Gastrocnemius medialis (tissue), 4 donors: ENCODE measurements at regions not wholly inside any gene's neighbourhood (a gene's known extent, or its start where the extent isn't known, plus 50 kb on each side); places are given as distances from the start of the nearest gene placed in this dataset.
A peak's percentile ranks its signal among the peaks of the same experiment; 100 is the strongest.

Experiments
- ATAC-seq, 2 donors: fragments of 150-250 bp; one replicate each; pipeline ENCODE4 v1.9.1; 2016
- DNase-seq, 2 donors: peaks; one replicate each; pipeline ENCODE4 v3.0.0-alpha.2; 2019
- H3K27ac ChIP-seq, 4 donors: fragments of 200-600 bp; sonication (generic); 1 replicate in 1 of 4; 2 replicates in 3 of 4; pipeline ENCODE4 v1.5.1; 2016 to 2018; ENCODE audit warnings: mild to moderate bottlenecking in 2 of 4, moderate library complexity in 1 of 4
- H3K27me3 ChIP-seq, 3 donors: fragments of 200-600 bp; sonication (generic) in 2 of 3; 1 replicate in 1 of 3; 2 replicates in 2 of 3; pipeline versions ENCODE4 v1.5.1 to v1.6.0; 2016 to 2019; ENCODE audit warnings: mild to moderate bottlenecking in 1 of 3, moderate library complexity in 1 of 3
- H3K36me3 ChIP-seq, 2 donors: fragments of 200-600 bp; sonication (generic) in 1 of 2; one replicate each; pipeline ENCODE4 v1.5.1; 2017 to 2018
- H3K4me1 ChIP-seq, 2 donors: fragments of 200-600 bp; sonication (generic) in 1 of 2; one replicate each; pipeline ENCODE4 v1.5.1; 2016 to 2017; ENCODE audit warnings: mild to moderate bottlenecking in 2 of 2
- H3K4me3 ChIP-seq, 4 donors: fragments of 200-600 bp; sonication (generic) in 3 of 4; 1 replicate in 1 of 4; 2 replicates in 3 of 4; pipeline ENCODE4 v1.5.1; 2016 to 2019; ENCODE audit warnings: mild to moderate bottlenecking in 2 of 4
- H3K9me3 ChIP-seq, 3 donors: fragments of 200-600 bp; sonication (generic) in 2 of 3; 1 replicate in 1 of 3; 2 replicates in 2 of 3; pipeline ENCODE4 v1.5.1; 2016 to 2019
- CTCF ChIP-seq, 5 experiments: fragments of 450-650 bp in 3 of 5; fragments of 200-600 bp in 2 of 5; sonication (generic) in 2 of 5; IDR thresholded peaks in 4 of 5; conservative IDR thresholded peaks in 1 of 5; 1 replicate in 4 of 5; 2 replicates in 1 of 5; pipeline ENCODE4 v1.5.1; 2016 to 2019; ENCODE audit warnings: antibody characterized with exemption in 5 of 5, mild to moderate bottlenecking in 3 of 5, moderate library complexity in 3 of 5
- POLR2A ChIP-seq, 2 donors: fragments of 450-650 bp; IDR thresholded peaks; one replicate each; pipeline ENCODE4 v1.6.1; 2017; ENCODE audit warnings: antibody characterized with exemption in 2 of 2, mild to moderate bottlenecking in 2 of 2, moderate library complexity in 2 of 2
- in situ Hi-C, 4 donors: fragments of 200-750 bp; cut with MboI; loops; one replicate each; pipeline versions ENCODE4 v1.15.0 to v1.8.0; 2017; ENCODE audit warnings: low sequenced_read_pairs in 4 of 4
- intact Hi-C: fragments of 100-400 bp; cut with DNase I; formaldehyde crosslinking; loops from one replicate; pipeline ENCODE4 v1.15.1; 2023; ENCODE audit warnings: low total_unique reads

GRCh38 chr10:47183704-47184041, 116.3 kb upstream of the GDF10 start:
- H3K27ac ChIP-seq, result peak overlapping the region; percentile 67 to 87 (median 76)
- peak; percentile 70 for DNase-seq
- no peaks in the 10 kb centered on the region for H3K27me3 ChIP-seq
- ATAC-seq, result peak; percentile 96 to 98
- no peak overlapping the region for H3K4me3 ChIP-seq
- in situ Hi-C loops, result no loop called here
- H3K9me3 ChIP-seq, result no peaks in the 10 kb centered on the region
- TF ChIP-seq POLR2A (IDR thresholded peaks at IDR 0.05), result no peak
- no peaks in the 10 kb centered on the region for H3K36me3 ChIP-seq
- peaks cover 0 to 22% of the 10 kb centered on the region in 2 donors for H3K4me1 ChIP-seq
- intact Hi-C loops, result loop anchor here (5.0 to 10.0 kb wide), 2 partner anchors 71 to 121 kb away; no protein-coding TSS in a partner anchor

- TF ChIP-seq POLR2A (IDR thresholded peaks at IDR 0.05) (no peak), CTCF (IDR thresholded peaks at IDR 0.05 in 4 of 5, conservative IDR thresholded peaks at IDR 0.05 in 1 of 5) (no peak)
- peaks cover 0 to 22% of the 10 kb centered on the region in 2 donors for H3K4me1 ChIP-seq
- H3K9me3 ChIP-seq, result no peaks in the 10 kb centered on the region
- no peak overlapping the region for H3K4me3 ChIP-seq
- in situ Hi-C loops, result no loop called here
- H3K27ac ChIP-seq, result peak overlapping the region; percentile 62 to 87 (median 73)
- no peaks in the 10 kb centered on the region for H3K36me3 ChIP-seq
- intact Hi-C loops, result loop anchor here (5.0 to 10.0 kb wide), 2 partner anchors 71 to 122 kb away; no protein-coding TSS in a partner anchor
- DNase-seq (no peak), ATAC-seq (peak; percentile 2 to 8)
- no peaks in the 10 kb centered on the region for H3K27me3 ChIP-seq
Measured at GRCh38 chr10:47184273-47184672, 115.7 kb upstream of the GDF10 start.

- intact Hi-C loops, result loop anchor here (5.0 to 10.0 kb wide), 2 partner anchors 70 to 123 kb away; no protein-coding TSS in a partner anchor
- Histone ChIP-seq H3K4me3 (no peak overlapping the region), H3K4me1 (peaks cover 0 to 22% of the 10 kb centered on the region in 2 donors), H3K27ac (peak overlapping the region in 1 of 4 donors; percentile 87), H3K36me3 (no peaks in the 10 kb centered on the region), H3K27me3 (no peaks in the 10 kb centered on the region), H3K9me3 (no peaks in the 10 kb centered on the region)
- ATAC-seq, result no peak
- TF ChIP-seq CTCF (IDR thresholded peaks at IDR 0.05 in 4 of 5, conservative IDR thresholded peaks at IDR 0.05 in 1 of 5) (no peak), POLR2A (IDR thresholded peaks at IDR 0.05) (no peak)
- in situ Hi-C loops, result no loop called here
- no peak for DNase-seq
Measured at GRCh38 chr10:47184724-47185330, 115.2 kb upstream of the GDF10 start.

- Histone ChIP-seq H3K36me3 (no peaks in the 10 kb centered on the region), H3K27me3 (no peaks in the 10 kb centered on the region), H3K9me3 (no peaks in the 10 kb centered on the region), H3K4me1 (peaks cover 0 to 21% of the 10 kb centered on the region in 2 donors), H3K4me3 (no peak overlapping the region), H3K27ac (no peak overlapping the region)
- intact Hi-C loops (loop anchor here (10.0 kb wide), 1 partner anchor 68 kb away; no protein-coding TSS in a partner anchor), in situ Hi-C loops (no loop called here)
- ATAC-seq (no peak), DNase-seq (no peak)
- no peak for TF ChIP-seq CTCF (IDR thresholded peaks at IDR 0.05 in 4 of 5, conservative IDR thresholded peaks at IDR 0.05 in 1 of 5)
- TF ChIP-seq POLR2A (IDR thresholded peaks at IDR 0.05), result no peak
Measured at GRCh38 chr10:47186941-47187340, 113.1 kb upstream of the GDF10 start.

- no peak overlapping the region for H3K4me3 ChIP-seq
- TF ChIP-seq POLR2A (IDR thresholded peaks at IDR 0.05) (no peak), CTCF (IDR thresholded peaks at IDR 0.05 in 4 of 5, conservative IDR thresholded peaks at IDR 0.05 in 1 of 5) (no peak)
Measured at GRCh38 chr10:47187592-47187991, 112.4 kb upstream of the GDF10 start.

More at GRCh38 chr10:47187592-47187991, 112.4 kb upstream of the GDF10 start:
- no peak for DNase-seq
- no peaks in the 10 kb centered on the region for H3K27me3 ChIP-seq
- no peaks in the 10 kb centered on the region for H3K9me3 ChIP-seq
- H3K27ac ChIP-seq, result no peak overlapping the region
- H3K36me3 ChIP-seq, result no peaks in the 10 kb centered on the region
- ATAC-seq, result no peak
- peaks cover 0 to 15% of the 10 kb centered on the region in 2 donors for H3K4me1 ChIP-seq
- in situ Hi-C loops, result no loop called here
- intact Hi-C loops, result loop anchor here (10.0 kb wide), 1 partner anchor 67 kb away; no protein-coding TSS in a partner anchor
